Epithelial cell of esophagus (primary cell): ENCODE measurements at regions not wholly inside any gene's neighbourhood (a gene's known extent, or its start where the extent isn't known, plus 50 kb on each side); places are given as distances from the start of the nearest gene placed in this dataset.

Experiments used
- DNase-seq: peaks from one replicate; pipeline ENCODE4 v3.0.0; 2010; ENCODE audit warnings: low read depth
- H3K4me3 ChIP-seq: 2 replicates; pipeline ENCODE4 v1.5.1; 2011; ENCODE audit warnings: mild to moderate bottlenecking, low read length, control low read depth
- TF ChIP-seq, protein P1 (sequence below): IDR thresholded peaks from 2 replicates; pipeline ENCODE4 v1.5.1; 2011; ENCODE audit warnings: low read depth, mild to moderate bottlenecking, low read length, control low read depth, inconsistent platforms; ENCODE audit not compliant: insufficient read depth; ENCODE audit errors: missing control alignments

DNA sequence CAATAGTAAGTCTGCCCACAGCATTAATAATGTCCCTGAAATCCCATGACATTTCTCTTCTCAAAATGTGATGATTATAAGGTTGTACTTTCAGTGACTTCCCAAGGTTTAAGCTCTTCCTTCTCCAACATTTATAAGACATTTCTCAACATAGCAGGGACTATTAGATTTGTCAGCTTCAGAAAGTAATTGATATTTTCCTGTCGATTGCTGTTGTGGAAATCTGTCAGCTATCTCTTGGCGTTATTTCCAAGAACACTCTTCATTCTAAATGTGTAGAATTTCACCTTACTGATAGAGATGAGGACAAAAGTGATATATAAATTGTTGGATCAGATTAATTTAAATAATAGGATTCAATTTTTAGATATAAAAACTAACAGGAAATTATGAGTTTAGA lies 149.7 kb upstream of the IMPG1 start:
- H3K4me3 ChIP-seq: no peak overlapping the region
- TF ChIP-seq, protein P1, sequence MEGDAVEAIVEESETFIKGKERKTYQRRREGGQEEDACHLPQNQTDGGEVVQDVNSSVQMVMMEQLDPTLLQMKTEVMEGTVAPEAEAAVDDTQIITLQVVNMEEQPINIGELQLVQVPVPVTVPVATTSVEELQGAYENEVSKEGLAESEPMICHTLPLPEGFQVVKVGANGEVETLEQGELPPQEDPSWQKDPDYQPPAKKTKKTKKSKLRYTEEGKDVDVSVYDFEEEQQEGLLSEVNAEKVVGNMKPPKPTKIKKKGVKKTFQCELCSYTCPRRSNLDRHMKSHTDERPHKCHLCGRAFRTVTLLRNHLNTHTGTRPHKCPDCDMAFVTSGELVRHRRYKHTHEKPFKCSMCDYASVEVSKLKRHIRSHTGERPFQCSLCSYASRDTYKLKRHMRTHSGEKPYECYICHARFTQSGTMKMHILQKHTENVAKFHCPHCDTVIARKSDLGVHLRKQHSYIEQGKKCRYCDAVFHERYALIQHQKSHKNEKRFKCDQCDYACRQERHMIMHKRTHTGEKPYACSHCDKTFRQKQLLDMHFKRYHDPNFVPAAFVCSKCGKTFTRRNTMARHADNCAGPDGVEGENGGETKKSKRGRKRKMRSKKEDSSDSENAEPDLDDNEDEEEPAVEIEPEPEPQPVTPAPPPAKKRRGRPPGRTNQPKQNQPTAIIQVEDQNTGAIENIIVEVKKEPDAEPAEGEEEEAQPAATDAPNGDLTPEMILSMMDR: no peak
- DNase-seq: no peak

DNA sequence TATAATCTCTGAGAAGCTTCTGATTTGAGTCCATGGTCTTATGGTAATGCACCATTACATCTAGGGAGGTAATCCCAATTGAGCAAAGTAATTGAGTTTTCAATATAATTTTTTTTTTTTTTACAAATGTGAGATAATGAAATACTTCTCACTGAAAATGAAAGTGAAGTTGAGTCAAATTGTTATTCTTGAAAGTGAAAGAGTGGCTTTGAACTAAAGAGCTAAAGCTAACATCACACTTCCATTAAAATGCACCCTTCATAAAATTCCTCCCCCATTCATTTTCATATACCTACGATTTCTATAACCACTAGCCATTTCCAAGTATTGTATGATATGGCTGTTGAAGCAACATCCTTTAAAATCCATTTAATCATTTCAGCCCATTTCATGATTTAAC lies 149.1 kb upstream of the IMPG1 start:
- TF ChIP-seq, protein P1: no peak
- H3K4me3 ChIP-seq: no peak overlapping the region
- no peak for DNase-seq

DNA sequence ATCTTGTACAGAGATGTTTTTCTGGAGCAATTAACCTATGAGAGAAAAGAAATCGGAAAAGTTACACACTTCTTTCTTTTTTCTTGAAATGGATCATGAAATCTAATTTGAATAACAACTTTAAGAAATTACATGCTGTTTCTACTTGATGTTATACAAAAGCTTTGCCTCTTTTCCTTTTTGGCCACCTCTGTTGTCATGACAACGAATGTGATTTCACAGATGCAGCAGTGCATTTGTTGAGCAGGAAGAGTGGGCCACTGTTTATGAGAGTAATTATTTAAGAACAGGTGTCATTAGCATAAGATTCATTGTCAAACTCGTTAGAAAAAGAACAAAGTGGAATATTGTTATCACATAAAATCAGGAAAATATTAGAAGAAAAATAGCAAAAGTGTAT lies 148.3 kb upstream of the IMPG1 start:
- H3K4me3 ChIP-seq: no peak overlapping the region
- no peak for DNase-seq
- TF ChIP-seq, protein P1: no peak

DNA sequence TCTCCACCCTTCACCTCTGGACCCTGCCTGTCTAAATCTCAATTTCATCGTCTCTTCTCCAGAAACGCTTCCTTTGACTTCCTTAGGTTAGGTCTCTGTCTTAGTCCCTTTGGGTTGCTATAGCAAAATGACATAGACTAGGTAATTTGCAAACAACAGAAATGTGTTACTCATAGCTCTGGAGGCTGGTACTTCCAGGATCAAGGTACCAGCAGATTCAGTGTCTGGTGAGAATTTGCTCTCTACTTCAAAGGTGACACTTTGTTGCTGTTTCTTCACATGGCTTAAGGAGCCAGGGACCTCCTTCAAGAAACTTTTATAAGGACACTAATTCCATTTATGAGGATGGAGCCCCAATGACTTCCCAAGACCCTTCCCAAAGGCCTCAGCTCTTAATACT lies 145.1 kb upstream of the IMPG1 start:
- no peak for DNase-seq
- TF ChIP-seq, protein P1: no peak
- no peak overlapping the region for H3K4me3 ChIP-seq

DNA sequence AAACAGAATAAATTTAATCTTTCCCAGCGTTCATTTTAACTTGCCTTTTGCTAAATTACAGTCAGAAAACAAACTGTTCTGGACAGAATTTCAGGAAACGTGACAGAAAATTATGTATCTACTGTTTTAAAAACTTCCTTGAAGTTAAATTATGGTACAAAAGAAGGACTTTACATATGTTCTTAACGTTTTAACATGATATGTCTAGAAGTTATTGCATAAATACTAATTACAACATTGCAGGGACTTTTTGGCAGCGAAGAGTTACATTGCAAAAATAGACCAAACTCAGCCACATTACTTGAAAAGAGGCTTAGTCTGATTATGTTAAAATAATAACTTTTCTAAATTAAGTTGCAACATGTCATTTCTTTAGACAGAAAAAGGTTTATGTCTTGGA lies 142.1 kb upstream of the IMPG1 start:
- H3K4me3 ChIP-seq: no peak overlapping the region
- TF ChIP-seq, protein P1: no peak
- no peak for DNase-seq

DNA sequence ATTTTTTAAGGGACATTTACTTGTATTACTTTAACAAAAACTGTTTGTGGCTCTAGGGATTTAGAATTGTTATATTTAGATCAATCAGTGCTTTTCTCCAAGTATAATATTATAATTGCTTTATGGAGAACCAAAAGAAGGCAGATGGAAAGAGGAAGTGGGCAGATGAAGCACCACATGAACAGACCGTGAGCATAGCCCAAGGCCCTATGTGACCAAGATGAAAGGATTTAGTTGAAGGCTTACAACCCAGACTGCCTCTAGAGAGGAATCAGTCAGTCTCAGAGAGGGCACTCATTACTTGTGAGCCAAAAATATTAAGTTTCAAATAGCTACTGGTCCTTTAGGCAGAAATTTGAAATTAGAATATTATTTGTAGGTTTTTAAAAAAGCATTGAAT lies 102.3 kb upstream of the IMPG1 start:
- TF ChIP-seq, protein P1: no peak
- no peak for DNase-seq
- H3K4me3 ChIP-seq: no peak overlapping the region

DNA sequence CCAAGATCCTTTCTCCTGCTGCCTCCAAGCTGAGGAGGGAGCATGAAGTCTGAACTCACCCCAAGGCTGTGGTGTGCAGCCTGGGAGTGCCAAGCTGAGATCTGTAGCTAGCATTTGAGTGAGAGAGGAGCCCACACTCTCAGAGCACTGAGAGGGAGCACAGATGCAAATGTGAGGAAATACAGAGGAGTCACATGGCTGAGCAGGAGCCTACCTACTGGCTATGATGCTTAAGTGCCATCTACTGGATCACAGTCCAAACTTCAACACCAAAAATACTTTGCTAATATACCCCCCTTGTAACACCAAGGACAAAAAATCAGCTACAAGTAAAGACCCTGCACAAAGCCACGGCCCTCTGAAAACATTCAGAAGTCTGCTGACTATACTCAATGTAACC lies 94.4 kb upstream of the IMPG1 start:
- TF ChIP-seq, protein P1: no peak
- no peak overlapping the region for H3K4me3 ChIP-seq
- DNase-seq: no peak
